Cardiac muscle cell (in vitro differentiated cells and primary cell): ENCODE measurements at regions not wholly inside any gene's neighbourhood (a gene's known extent, or its start where the extent isn't known, plus 50 kb on each side); places are given as distances from the start of the nearest gene placed in this dataset.

Source experiments
- DNase-seq, 2 donors: peaks; one replicate each; pipeline versions ENCODE4 v3.0.0 to v3.0.0-alpha.2; 2010 to 2017; ENCODE audit warnings: low read depth in 1 of 2, low spot score in 1 of 2
- H3K27ac ChIP-seq: fragments of 200-600 bp; sonication (generic); 2 replicates; pipeline ENCODE4 v1.5.1; 2016
- H3K27me3 ChIP-seq: fragments of 200-600 bp; sonication (generic); 2 replicates; pipeline ENCODE4 v1.6.0; 2016; ENCODE audit warnings: control low read depth
- H3K36me3 ChIP-seq: fragments of 200-600 bp; sonication (generic); 2 replicates; pipeline ENCODE4 v1.5.1; 2016; ENCODE audit warnings: control low read depth
- H3K4me1 ChIP-seq: fragments of 200-600 bp; sonication (generic); 2 replicates; pipeline ENCODE4 v1.8.1; 2017; ENCODE audit warnings: low read depth, mild to moderate bottlenecking, mixed run types
- H3K4me3 ChIP-seq: fragments of 200-600 bp; sonication (generic); 2 replicates; pipeline ENCODE4 v1.5.1; 2016; ENCODE audit warnings: mild to moderate bottlenecking
- H3K9me3 ChIP-seq: fragments of 200-600 bp; sonication (generic); 2 replicates; pipeline ENCODE4 v1.5.1; 2017; ENCODE audit warnings: low read depth, mild to moderate bottlenecking, control low read depth
- TF ChIP-seq, protein P1 (sequence below): IDR thresholded peaks from 2 replicates; pipeline ENCODE4 v1.5.1; 2012; ENCODE audit warnings: low read depth, mild to moderate bottlenecking, low read length

GRCh38 chr16:72317446-72317845 lies 145.5 kb upstream of the PMFBP1 start:
- TF ChIP-seq, protein P1, sequence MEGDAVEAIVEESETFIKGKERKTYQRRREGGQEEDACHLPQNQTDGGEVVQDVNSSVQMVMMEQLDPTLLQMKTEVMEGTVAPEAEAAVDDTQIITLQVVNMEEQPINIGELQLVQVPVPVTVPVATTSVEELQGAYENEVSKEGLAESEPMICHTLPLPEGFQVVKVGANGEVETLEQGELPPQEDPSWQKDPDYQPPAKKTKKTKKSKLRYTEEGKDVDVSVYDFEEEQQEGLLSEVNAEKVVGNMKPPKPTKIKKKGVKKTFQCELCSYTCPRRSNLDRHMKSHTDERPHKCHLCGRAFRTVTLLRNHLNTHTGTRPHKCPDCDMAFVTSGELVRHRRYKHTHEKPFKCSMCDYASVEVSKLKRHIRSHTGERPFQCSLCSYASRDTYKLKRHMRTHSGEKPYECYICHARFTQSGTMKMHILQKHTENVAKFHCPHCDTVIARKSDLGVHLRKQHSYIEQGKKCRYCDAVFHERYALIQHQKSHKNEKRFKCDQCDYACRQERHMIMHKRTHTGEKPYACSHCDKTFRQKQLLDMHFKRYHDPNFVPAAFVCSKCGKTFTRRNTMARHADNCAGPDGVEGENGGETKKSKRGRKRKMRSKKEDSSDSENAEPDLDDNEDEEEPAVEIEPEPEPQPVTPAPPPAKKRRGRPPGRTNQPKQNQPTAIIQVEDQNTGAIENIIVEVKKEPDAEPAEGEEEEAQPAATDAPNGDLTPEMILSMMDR, result no peak
- no peaks in the 10 kb centered on the region for H3K36me3 ChIP-seq
- H3K4me1 ChIP-seq, result no peaks in the 10 kb centered on the region
- H3K9me3 ChIP-seq, result no peaks in the 10 kb centered on the region
- H3K27ac ChIP-seq, result no peak overlapping the region
- no peaks in the 10 kb centered on the region for H3K27me3 ChIP-seq
- DNase-seq, result peak in 1 of 2 donors; percentile 80
- no peak overlapping the region for H3K4me3 ChIP-seq

GRCh38 chr16:72313903-72314302 lies 141.9 kb upstream of the PMFBP1 start:
- Histone ChIP-seq H3K27ac (no peak overlapping the region), H3K27me3 (no peaks in the 10 kb centered on the region), H3K4me1 (no peaks in the 10 kb centered on the region), H3K4me3 (no peak overlapping the region), H3K9me3 (no peaks in the 10 kb centered on the region), H3K36me3 (no peaks in the 10 kb centered on the region)
- no peak for DNase-seq
- TF ChIP-seq, protein P1, result no peak

GRCh38 chr16:72312828-72313227 lies 140.9 kb upstream of the PMFBP1 start:
- H3K4me3 ChIP-seq, result no peak overlapping the region
- DNase-seq, result peak in 1 of 2 donors; percentile 28
- no peaks in the 10 kb centered on the region for H3K27me3 ChIP-seq
- H3K27ac ChIP-seq, result no peak overlapping the region
- no peaks in the 10 kb centered on the region for H3K36me3 ChIP-seq
- TF ChIP-seq, protein P1, result no peak
- no peaks in the 10 kb centered on the region for H3K4me1 ChIP-seq
- no peaks in the 10 kb centered on the region for H3K9me3 ChIP-seq

GRCh38 chr16:72311426-72311825 lies 139.5 kb upstream of the PMFBP1 start:
- no peak overlapping the region for H3K4me3 ChIP-seq
- H3K27me3 ChIP-seq, result no peaks in the 10 kb centered on the region
- no peaks in the 10 kb centered on the region for H3K9me3 ChIP-seq
- no peaks in the 10 kb centered on the region for H3K4me1 ChIP-seq
- no peaks in the 10 kb centered on the region for H3K36me3 ChIP-seq
- peak in 1 of 2 donors; percentile 35 for DNase-seq
- TF ChIP-seq, protein P1, result no peak
- no peak overlapping the region for H3K27ac ChIP-seq

DNA sequence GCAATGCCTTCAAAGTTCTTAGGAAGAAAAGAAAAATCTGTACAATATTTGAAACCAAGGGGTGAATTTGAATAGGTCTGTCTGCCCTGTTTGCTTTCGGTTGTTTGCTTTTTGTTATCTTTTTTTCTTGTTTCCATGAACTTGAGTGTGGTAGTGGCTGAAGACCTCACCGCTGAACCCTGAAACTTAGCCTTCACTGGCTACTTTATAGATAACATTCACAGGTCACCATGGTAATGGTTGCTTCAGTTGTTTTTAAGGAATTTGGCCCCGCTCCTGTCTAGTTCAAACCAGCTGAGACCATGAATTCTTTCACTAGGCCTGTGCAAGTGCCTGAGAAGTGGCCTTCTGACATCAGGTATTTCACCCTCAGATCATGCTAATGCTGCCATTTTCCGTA lies 137.0 kb upstream of the PMFBP1 start:
- TF ChIP-seq, protein P1, result no peak
- no peaks in the 10 kb centered on the region for H3K36me3 ChIP-seq
- no peak overlapping the region for H3K4me3 ChIP-seq
- H3K9me3 ChIP-seq, result no peaks in the 10 kb centered on the region
- no peaks in the 10 kb centered on the region for H3K27me3 ChIP-seq
- no peaks in the 10 kb centered on the region for H3K4me1 ChIP-seq
- H3K27ac ChIP-seq, result no peak overlapping the region
- DNase-seq, result no peak

GRCh38 chr16:72308396-72308795 lies 136.4 kb upstream of the PMFBP1 start:
- H3K4me3 ChIP-seq, result no peak overlapping the region
- H3K9me3 ChIP-seq, result no peaks in the 10 kb centered on the region
- no peaks in the 10 kb centered on the region for H3K36me3 ChIP-seq
- no peaks in the 10 kb centered on the region for H3K27me3 ChIP-seq
- no peak overlapping the region for H3K27ac ChIP-seq
- no peak for DNase-seq
- H3K4me1 ChIP-seq, result no peaks in the 10 kb centered on the region
- TF ChIP-seq, protein P1, result no peak
